GM23338 (cell line): ENCODE measurements at regions not wholly inside any gene's neighbourhood (a gene's known extent, or its start where the extent isn't known, plus 50 kb on each side); places are given as distances from the start of the nearest gene placed in this dataset.

Source experiments
- POLR2AphosphoS5 ChIP-seq: IDR thresholded peaks from 2 replicates; pipeline ENCODE4 v1.6.1; 2016; ENCODE audit warnings: antibody characterized with exemption, low read depth
- REST ChIP-seq: IDR thresholded peaks from one replicate; pipeline ENCODE4 v1.6.1; 2018; ENCODE audit warnings: antibody characterized with exemption; ENCODE audit not compliant: unreplicated experiment

GRCh38 chr4:18441203-18441590 is 419.6 kb upstream of the LCORL start:
- TF ChIP-seq REST (no peak), POLR2AphosphoS5 (no peak)
